HepG2 (cell line): ENCODE measurements at regions not wholly inside any gene's neighbourhood (a gene's known extent, or its start where the extent isn't known, plus 50 kb on each side); places are given as distances from the start of the nearest gene placed in this dataset.

ENCODE experiments used
- ZNF274 ChIP-seq: sonication (generic); formaldehyde crosslinking; IDR thresholded peaks from 2 replicates; pipeline ENCODE4 v1.5.1; 2020; ENCODE audit warnings: mild to moderate bottlenecking, missing genetic modification reagents
- ZNF317 ChIP-seq: sonication (generic); formaldehyde crosslinking; IDR thresholded peaks from 2 replicates; pipeline ENCODE4 v1.5.0; 2020; ENCODE audit warnings: mild to moderate bottlenecking, missing genetic modification reagents
- ZNF850 ChIP-seq: sonication (generic); formaldehyde crosslinking; conservative IDR thresholded peaks from 2 replicates; pipeline ENCODE4 v1.9.0; 2021; ENCODE audit warnings: mild to moderate bottlenecking, missing genetic modification reagents
- TF ChIP-seq, protein P1 (sequence below): sonication (generic); formaldehyde crosslinking; IDR thresholded peaks from 2 replicates; pipeline ENCODE4 v1.5.0; 2020; ENCODE audit warnings: mild to moderate bottlenecking, missing genetic modification reagents, moderate library complexity
- TF ChIP-seq, protein P2 (sequence below): sonication (generic); formaldehyde crosslinking; conservative IDR thresholded peaks from 2 replicates; pipeline ENCODE4 v1.8.0; 2022; ENCODE audit warnings: missing genetic modification reagents
- TF ChIP-seq, protein P3 (sequence below): sonication (generic); formaldehyde crosslinking; IDR thresholded peaks from 2 replicates; pipeline ENCODE4 v1.4.0; 2020; ENCODE audit warnings: mild to moderate bottlenecking, missing genetic modification reagents

DNA sequence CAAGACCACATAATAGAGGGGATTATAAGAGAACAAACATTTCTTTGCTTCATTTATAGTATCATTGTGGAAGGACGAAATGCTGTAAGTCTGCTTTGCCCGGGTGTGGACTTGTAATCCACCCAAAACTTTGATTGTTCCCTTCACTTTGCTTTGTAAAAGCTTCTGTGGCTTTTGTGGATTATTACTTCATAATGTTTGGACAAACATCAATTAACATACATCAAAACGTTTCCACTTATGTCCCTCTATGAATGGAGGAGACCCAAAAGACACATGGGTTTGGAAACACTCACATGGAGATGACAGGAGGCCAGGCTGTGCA lies 415.4 kb downstream of the SPRY1 start:
- TF ChIP-seq, protein P1, sequence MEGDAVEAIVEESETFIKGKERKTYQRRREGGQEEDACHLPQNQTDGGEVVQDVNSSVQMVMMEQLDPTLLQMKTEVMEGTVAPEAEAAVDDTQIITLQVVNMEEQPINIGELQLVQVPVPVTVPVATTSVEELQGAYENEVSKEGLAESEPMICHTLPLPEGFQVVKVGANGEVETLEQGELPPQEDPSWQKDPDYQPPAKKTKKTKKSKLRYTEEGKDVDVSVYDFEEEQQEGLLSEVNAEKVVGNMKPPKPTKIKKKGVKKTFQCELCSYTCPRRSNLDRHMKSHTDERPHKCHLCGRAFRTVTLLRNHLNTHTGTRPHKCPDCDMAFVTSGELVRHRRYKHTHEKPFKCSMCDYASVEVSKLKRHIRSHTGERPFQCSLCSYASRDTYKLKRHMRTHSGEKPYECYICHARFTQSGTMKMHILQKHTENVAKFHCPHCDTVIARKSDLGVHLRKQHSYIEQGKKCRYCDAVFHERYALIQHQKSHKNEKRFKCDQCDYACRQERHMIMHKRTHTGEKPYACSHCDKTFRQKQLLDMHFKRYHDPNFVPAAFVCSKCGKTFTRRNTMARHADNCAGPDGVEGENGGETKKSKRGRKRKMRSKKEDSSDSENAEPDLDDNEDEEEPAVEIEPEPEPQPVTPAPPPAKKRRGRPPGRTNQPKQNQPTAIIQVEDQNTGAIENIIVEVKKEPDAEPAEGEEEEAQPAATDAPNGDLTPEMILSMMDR: no peak
- no peak for TF ChIP-seq ZNF274
- no peak for TF ChIP-seq ZNF317 (CRISPR knock-in tag)
- TF ChIP-seq, protein P2, sequence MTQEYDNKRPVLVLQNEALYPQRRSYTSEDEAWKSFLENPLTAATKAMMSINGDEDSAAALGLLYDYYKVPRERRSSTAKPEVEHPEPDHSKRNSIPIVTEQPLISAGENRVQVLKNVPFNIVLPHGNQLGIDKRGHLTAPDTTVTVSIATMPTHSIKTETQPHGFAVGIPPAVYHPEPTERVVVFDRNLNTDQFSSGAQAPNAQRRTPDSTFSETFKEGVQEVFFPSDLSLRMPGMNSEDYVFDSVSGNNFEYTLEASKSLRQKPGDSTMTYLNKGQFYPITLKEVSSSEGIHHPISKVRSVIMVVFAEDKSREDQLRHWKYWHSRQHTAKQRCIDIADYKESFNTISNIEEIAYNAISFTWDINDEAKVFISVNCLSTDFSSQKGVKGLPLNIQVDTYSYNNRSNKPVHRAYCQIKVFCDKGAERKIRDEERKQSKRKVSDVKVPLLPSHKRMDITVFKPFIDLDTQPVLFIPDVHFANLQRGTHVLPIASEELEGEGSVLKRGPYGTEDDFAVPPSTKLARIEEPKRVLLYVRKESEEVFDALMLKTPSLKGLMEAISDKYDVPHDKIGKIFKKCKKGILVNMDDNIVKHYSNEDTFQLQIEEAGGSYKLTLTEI (CRISPR knock-in tag): no peak
- TF ChIP-seq, protein P3, sequence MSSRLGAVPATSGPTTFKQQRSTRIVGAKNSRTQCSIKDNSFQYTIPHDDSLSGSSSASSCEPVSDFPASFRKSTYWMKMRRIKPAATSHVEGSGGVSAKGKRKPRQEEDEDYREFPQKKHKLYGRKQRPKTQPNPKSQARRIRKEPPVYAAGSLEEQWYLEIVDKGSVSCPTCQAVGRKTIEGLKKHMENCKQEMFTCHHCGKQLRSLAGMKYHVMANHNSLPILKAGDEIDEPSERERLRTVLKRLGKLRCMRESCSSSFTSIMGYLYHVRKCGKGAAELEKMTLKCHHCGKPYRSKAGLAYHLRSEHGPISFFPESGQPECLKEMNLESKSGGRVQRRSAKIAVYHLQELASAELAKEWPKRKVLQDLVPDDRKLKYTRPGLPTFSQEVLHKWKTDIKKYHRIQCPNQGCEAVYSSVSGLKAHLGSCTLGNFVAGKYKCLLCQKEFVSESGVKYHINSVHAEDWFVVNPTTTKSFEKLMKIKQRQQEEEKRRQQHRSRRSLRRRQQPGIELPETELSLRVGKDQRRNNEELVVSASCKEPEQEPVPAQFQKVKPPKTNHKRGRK (CRISPR knock-in tag): no peak
- no peak for TF ChIP-seq ZNF850
